ENCODE measurements at regions not wholly inside any gene's neighbourhood (a gene's known extent, or its start where the extent isn't known, plus 50 kb on each side); places are given as distances from the start of the nearest gene placed in this dataset.

DNA sequence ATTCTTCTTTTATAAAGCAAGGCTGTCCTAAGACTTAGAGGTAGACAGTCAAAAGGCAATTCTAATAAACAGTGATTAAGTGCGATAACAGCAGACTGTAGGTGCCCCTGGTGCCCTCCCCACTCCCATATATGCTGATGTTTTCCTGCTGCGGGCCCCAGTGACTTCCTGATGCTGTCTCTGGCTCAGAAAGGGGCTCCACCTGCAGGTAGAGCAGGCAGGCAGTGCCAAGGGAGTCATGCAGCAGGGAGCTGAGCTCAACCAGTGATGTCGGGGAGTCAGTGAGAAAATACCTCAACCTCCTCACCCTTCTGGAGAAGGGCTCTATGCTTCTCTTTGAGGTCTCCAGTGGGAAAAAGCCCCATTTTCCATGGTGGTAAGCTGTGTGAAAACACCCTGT lies 126.7 kb upstream of the SSTR4 start:
- FAIRE-seq (no peak), DNase-seq (ENCODE audit: insufficient read length, low spot score) (no peak)
- TF ChIP-seq PAX5 (IDR thresholded peaks at IDR 0.05; ENCODE audit: insufficient read depth, low read length, severe bottlenecking) (no peak), SPI1 (IDR thresholded peaks at IDR 0.05; ENCODE audit: low read depth, low read length) (no peak), POU2F2 (IDR thresholded peaks at IDR 0.05; ENCODE audit: low read depth, low read length) (no peak), TAF1 (IDR thresholded peaks at IDR 0.05; ENCODE audit: low read depth, low read length) (no peak), POLR2A (IDR thresholded peaks at IDR 0.05; ENCODE audit: low read depth, low read length) (no peak), POLR2AphosphoS5 (IDR thresholded peaks at IDR 0.05; ENCODE audit: low read depth, low read length) (no peak)

DNA sequence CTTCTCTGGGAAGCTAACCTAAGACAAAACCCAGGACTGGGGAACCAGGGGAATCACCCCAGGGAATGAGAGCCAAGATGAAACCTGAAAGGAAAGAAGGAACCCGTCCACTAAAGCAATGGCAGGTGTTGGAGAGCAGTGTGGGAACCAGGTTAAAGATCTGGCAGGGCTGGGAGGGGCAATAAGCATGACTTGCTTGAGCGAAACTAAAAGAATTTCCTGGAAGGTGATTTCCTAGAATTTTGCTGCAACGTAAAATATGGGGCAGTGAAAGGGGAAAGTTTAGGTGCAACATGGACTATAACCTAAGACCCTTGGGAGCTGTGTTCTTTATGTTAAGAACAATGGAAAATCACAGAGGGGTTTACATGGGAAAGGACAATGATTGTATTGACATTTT lies 126.2 kb upstream of the SSTR4 start:
- DNase-seq (ENCODE audit: insufficient read length, low spot score) (no peak), FAIRE-seq (no peak)
- TF ChIP-seq POLR2A (IDR thresholded peaks at IDR 0.05; ENCODE audit: low read depth, low read length) (no peak), POLR2AphosphoS5 (IDR thresholded peaks at IDR 0.05; ENCODE audit: low read depth, low read length) (no peak), TAF1 (IDR thresholded peaks at IDR 0.05; ENCODE audit: low read depth, low read length) (no peak), PAX5 (IDR thresholded peaks at IDR 0.05; ENCODE audit: insufficient read depth, low read length, severe bottlenecking) (no peak), SPI1 (IDR thresholded peaks at IDR 0.05; ENCODE audit: low read depth, low read length) (no peak), POU2F2 (IDR thresholded peaks at IDR 0.05; ENCODE audit: low read depth, low read length) (no peak)

DNA sequence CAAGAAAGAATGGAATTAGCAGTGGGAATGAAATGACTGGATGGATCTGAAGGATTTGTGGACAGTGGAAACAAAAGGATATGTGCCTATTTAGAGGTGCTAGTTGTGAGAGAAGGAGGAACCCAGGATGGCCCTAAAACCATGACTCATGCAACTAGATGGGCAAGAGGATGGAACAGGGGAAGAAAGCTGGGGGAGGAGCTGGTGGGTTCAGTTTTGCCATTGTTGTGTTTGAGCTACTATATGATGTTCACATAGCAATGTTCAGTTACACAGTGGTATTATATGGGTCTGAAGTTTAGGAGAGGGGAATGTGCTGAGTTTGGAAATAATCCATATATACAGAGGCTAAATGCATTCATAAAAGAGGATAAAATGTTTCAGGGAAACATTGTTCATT lies 125.7 kb upstream of the SSTR4 start:
- no peak for DNase-seq (ENCODE audit: insufficient read length, low spot score)
- TF ChIP-seq TAF1 (IDR thresholded peaks at IDR 0.05; ENCODE audit: low read depth, low read length) (no peak), POLR2A (IDR thresholded peaks at IDR 0.05; ENCODE audit: low read depth, low read length) (no peak), POU2F2 (IDR thresholded peaks at IDR 0.05; ENCODE audit: low read depth, low read length) (no peak), PAX5 (IDR thresholded peaks at IDR 0.05; ENCODE audit: insufficient read depth, low read length, severe bottlenecking) (no peak), SPI1 (IDR thresholded peaks at IDR 0.05; ENCODE audit: low read depth, low read length) (no peak)
- FAIRE-seq: no peak

DNA sequence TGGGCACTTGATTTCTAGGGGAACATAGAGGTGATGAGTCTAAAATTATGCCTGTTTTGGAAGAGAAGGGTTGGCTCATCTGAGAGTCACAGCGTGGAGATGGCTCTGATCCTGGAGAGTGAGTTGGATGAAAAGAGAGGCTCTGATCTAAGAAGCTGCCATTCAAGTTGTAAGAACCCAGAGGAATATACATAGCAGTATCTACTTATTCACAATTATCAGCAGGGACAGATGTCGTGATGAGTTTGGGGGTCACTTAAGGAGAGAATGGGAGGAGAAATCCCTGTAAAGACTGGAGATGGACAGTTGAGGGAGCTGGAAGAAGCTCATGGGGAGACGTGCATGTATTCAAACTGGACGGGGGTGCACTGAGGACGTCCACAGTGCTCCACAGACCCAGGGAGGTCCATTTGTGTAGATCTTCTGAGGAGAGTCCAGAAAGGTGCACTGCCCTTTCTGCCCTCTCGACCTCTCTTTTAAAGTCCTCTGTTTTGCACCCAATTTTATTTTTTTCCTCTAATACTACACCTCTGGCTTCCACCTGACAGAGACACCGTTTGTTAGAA lies 124.7 kb upstream of the SSTR4 start:
- DNase-seq (ENCODE audit: insufficient read length, low spot score) (no peak), FAIRE-seq (no peak)
- TF ChIP-seq SPI1 (IDR thresholded peaks at IDR 0.05; ENCODE audit: low read depth, low read length): no peak
- TF ChIP-seq POLR2AphosphoS5 (IDR thresholded peaks at IDR 0.05; ENCODE audit: low read depth, low read length): no peak
- no peak for TF ChIP-seq PAX5 (IDR thresholded peaks at IDR 0.05; ENCODE audit: insufficient read depth, low read length, severe bottlenecking)
- no peak for TF ChIP-seq TAF1 (IDR thresholded peaks at IDR 0.05; ENCODE audit: low read depth, low read length)
- no peak for TF ChIP-seq POLR2A (IDR thresholded peaks at IDR 0.05; ENCODE audit: low read depth, low read length)
- TF ChIP-seq POU2F2 (IDR thresholded peaks at IDR 0.05; ENCODE audit: low read depth, low read length): no peak

DNA sequence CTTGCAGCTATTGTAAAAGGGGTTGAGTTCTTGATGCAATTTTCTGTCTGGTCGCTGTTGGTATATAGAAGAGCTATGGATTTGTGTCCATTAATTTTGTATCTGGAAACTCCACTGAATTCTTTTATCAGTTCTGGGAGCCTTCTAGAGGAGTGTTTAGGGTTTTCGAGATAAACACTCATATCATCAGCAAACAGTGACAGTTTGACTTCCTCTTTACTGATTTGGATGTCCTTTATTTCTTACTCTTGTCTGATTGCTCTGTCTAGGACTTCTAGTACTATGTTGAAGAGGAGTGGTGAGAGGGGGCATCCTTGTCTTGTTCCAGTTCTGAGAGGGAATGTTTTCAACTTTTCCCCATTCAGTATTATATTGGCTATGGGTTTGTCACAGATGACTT lies 120.8 kb upstream of the SSTR4 start:
- TF ChIP-seq PAX5 (IDR thresholded peaks at IDR 0.05; ENCODE audit: insufficient read depth, low read length, severe bottlenecking) (no peak), POLR2AphosphoS5 (IDR thresholded peaks at IDR 0.05; ENCODE audit: low read depth, low read length) (no peak), POU2F2 (IDR thresholded peaks at IDR 0.05; ENCODE audit: low read depth, low read length) (no peak), SPI1 (IDR thresholded peaks at IDR 0.05; ENCODE audit: low read depth, low read length) (no peak), TAF1 (IDR thresholded peaks at IDR 0.05; ENCODE audit: low read depth, low read length) (no peak), POLR2A (IDR thresholded peaks at IDR 0.05; ENCODE audit: low read depth, low read length) (no peak)
- DNase-seq (ENCODE audit: insufficient read length, low spot score): no peak
- no peak for FAIRE-seq

DNA sequence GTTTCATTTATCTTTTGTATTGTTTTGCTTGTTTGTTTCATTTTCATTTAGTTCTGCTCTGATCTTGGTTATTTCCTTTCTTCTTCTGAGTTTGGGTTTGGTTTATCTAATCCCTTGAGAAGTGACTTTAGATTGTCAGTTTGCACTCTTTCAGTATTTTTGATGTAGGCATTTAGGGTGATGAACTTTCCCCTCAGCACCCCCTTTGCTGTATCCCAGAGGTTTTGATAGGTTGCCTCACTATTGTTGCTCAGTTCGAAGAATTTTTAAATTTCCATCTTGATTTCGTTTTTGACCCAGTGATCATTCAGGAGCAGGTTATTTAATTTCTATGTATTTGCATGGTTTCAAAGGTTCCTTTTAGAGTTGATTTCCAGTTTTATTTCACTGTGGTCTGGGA lies 119.6 kb upstream of the SSTR4 start:
- DNase-seq (ENCODE audit: insufficient read length, low spot score) (no peak), FAIRE-seq (no peak)
- TF ChIP-seq POU2F2 (IDR thresholded peaks at IDR 0.05; ENCODE audit: low read depth, low read length): no peak
- no peak for TF ChIP-seq POLR2A (IDR thresholded peaks at IDR 0.05; ENCODE audit: low read depth, low read length)
- TF ChIP-seq SPI1 (IDR thresholded peaks at IDR 0.05; ENCODE audit: low read depth, low read length): no peak
- TF ChIP-seq POLR2AphosphoS5 (IDR thresholded peaks at IDR 0.05; ENCODE audit: low read depth, low read length): no peak
- no peak for TF ChIP-seq PAX5 (IDR thresholded peaks at IDR 0.05; ENCODE audit: insufficient read depth, low read length, severe bottlenecking)
- no peak for TF ChIP-seq TAF1 (IDR thresholded peaks at IDR 0.05; ENCODE audit: low read depth, low read length)

DNA sequence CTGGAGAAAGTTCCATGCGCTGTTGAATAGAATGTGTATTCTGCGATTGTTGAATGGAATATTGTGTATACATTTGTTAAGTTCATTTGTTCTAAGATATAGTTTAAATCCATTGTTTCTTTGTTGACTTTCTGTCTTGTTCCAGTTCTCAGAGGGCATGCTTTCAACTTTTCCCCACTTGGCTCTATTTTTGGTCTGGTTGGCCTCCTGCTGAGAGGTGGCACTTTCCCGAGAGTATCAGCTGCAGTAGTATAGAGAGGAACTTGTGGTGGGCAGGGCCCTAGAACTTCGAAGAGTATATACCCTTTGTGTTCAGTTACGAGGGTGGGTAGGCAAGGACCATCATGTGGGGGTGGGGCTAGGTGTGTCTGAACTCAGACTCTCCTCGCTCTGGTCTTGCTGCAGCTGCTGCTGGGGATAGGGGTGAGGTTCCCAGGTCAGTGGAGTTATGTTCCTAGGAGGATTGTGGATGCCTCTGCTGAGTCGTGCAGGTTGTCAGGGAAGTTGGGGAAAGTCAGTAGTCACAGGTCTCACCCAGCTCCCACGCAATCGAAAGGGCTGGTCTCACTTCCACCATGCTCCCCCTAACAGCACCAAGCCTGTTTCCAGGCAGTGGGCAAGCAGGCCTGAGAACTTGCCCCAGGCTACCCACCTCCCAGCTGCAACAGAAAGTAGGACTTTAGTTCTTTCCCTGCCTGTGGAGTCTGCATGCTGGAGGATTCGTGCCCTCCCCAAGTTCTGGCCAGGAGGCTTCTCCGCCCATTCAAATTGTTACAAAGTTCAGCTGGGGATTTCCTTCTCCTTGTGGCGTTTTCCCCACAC lies 118.9 kb upstream of the SSTR4 start:
- TF ChIP-seq POLR2A (IDR thresholded peaks at IDR 0.05; ENCODE audit: low read depth, low read length): no peak
- TF ChIP-seq SPI1 (IDR thresholded peaks at IDR 0.05; ENCODE audit: low read depth, low read length): no peak
- no peak for TF ChIP-seq TAF1 (IDR thresholded peaks at IDR 0.05; ENCODE audit: low read depth, low read length)
- no peak for TF ChIP-seq PAX5 (IDR thresholded peaks at IDR 0.05; ENCODE audit: insufficient read depth, low read length, severe bottlenecking)
- TF ChIP-seq POU2F2 (IDR thresholded peaks at IDR 0.05; ENCODE audit: low read depth, low read length): no peak
- no peak for TF ChIP-seq POLR2AphosphoS5 (IDR thresholded peaks at IDR 0.05; ENCODE audit: low read depth, low read length)
- no peak for FAIRE-seq
- DNase-seq (ENCODE audit: insufficient read length, low spot score): no peak

DNA sequence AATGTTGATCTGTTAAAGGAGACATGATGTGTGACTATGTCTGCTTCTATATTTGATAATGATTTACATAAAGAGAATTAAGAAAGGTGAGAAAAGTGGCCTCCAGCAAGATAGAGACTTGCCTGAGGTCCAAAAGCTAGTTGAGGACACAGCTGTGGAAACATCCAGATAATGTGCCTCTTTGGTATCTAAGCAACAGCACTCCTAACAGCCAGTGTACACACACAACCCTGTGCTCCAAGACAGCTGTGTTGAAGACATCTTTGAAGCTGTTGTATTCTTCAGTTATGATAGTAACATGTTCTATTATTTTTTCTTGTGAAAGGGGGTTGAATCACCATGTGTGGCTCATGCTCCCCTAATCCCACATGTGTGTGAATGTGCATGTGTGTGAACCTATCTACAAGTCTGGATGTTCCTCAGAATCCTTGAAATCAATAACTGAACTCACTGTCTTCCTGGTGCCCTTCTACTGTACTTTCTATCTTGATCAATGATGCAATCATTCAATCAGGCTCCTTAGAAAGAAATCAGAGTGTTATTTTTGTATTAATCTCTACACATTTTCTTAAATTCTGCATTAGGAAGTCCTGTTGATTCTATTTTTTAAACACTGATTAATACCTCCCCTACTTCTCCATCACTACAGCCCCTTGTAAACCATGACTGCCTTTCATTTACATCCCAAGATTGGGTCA lies 116.7 kb upstream of the SSTR4 start:
- no peak for TF ChIP-seq TAF1 (IDR thresholded peaks at IDR 0.05; ENCODE audit: low read depth, low read length)
- TF ChIP-seq POU2F2 (IDR thresholded peaks at IDR 0.05; ENCODE audit: low read depth, low read length): no peak
- no peak for TF ChIP-seq SPI1 (IDR thresholded peaks at IDR 0.05; ENCODE audit: low read depth, low read length)
- no peak for TF ChIP-seq POLR2A (IDR thresholded peaks at IDR 0.05; ENCODE audit: low read depth, low read length)
- no peak for TF ChIP-seq POLR2AphosphoS5 (IDR thresholded peaks at IDR 0.05; ENCODE audit: low read depth, low read length)
- TF ChIP-seq PAX5 (IDR thresholded peaks at IDR 0.05; ENCODE audit: insufficient read depth, low read length, severe bottlenecking): no peak
- FAIRE-seq: no peak
- DNase-seq (ENCODE audit: insufficient read length, low spot score): no peak

DNA sequence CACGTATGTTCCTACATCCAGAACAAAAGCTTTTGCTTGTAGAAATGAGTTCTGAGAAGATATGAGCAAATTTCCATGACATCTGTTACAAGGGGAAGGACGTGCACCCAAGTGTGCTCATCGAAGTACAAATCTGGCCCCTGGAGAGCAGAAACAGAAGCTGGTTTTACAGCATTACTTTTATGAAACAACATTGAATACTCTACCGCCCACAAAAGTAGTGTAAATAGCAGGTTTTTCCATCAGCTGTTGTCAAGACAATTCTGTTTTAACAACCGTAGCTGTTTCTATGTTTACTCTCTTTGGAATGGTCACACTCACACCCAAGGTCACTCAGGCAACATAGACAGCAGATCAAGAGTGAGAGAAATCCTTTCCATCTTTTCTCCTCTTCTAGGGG lies 114.2 kb upstream of the SSTR4 start:
- no peak for DNase-seq (ENCODE audit: insufficient read length, low spot score)
- FAIRE-seq: no peak
- TF ChIP-seq PAX5 (IDR thresholded peaks at IDR 0.05; ENCODE audit: insufficient read depth, low read length, severe bottlenecking) (no peak), POLR2AphosphoS5 (IDR thresholded peaks at IDR 0.05; ENCODE audit: low read depth, low read length) (no peak), SPI1 (IDR thresholded peaks at IDR 0.05; ENCODE audit: low read depth, low read length) (no peak), TAF1 (IDR thresholded peaks at IDR 0.05; ENCODE audit: low read depth, low read length) (no peak), POU2F2 (IDR thresholded peaks at IDR 0.05; ENCODE audit: low read depth, low read length) (no peak), POLR2A (IDR thresholded peaks at IDR 0.05; ENCODE audit: low read depth, low read length) (no peak)
